ENCODE measurements at regions not wholly inside any gene's neighbourhood (a gene's known extent, or its start where the extent isn't known, plus 50 kb on each side); places are given as distances from the start of the nearest gene placed in this dataset.

DNA sequence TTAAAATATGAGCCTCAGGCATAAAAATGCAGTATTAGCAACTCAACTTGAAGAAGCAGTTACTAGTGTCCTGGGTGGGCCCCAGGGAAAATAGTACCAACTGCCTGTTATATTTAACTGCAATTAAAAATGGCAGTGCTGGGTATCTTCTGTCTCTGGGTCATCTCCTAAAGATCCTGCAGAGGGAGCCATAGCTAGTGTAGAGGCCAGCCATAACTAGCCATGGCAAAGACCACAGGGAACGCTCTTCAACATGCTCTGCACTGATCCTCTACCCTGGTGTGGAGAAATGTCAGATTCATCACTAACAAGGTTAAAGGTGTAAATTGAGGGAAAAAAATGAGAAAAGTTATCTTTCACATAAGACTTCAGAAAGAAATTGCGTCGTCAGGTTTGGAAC lies 181.3 kb downstream of the SNRPN start:
- TF ChIP-seq, protein P1, sequence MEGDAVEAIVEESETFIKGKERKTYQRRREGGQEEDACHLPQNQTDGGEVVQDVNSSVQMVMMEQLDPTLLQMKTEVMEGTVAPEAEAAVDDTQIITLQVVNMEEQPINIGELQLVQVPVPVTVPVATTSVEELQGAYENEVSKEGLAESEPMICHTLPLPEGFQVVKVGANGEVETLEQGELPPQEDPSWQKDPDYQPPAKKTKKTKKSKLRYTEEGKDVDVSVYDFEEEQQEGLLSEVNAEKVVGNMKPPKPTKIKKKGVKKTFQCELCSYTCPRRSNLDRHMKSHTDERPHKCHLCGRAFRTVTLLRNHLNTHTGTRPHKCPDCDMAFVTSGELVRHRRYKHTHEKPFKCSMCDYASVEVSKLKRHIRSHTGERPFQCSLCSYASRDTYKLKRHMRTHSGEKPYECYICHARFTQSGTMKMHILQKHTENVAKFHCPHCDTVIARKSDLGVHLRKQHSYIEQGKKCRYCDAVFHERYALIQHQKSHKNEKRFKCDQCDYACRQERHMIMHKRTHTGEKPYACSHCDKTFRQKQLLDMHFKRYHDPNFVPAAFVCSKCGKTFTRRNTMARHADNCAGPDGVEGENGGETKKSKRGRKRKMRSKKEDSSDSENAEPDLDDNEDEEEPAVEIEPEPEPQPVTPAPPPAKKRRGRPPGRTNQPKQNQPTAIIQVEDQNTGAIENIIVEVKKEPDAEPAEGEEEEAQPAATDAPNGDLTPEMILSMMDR (IDR thresholded peaks at IDR 0.05) = peak; percentile 8 to 37 (median 28)
- no peak for TF ChIP-seq POLR2A (IDR thresholded peaks at IDR 0.05)
